H7 (cell line): ENCODE measurements at regions not wholly inside any gene's neighbourhood (a gene's known extent, or its start where the extent isn't known, plus 50 kb on each side); places are given as distances from the start of the nearest gene placed in this dataset.
"Not testable (repeated sequence)": the region's sequence is repeated elsewhere in the genome, so short reads cannot be mapped to it uniquely, and the experiment has no call there.

Experiments
- DNase-seq: peaks from one replicate; pipeline ENCODE4 v3.0.0; 2012
- H3K27me3 ChIP-seq: 2 replicates; pipeline ENCODE4 v1.6.0; 2011; ENCODE audit warnings: mild to moderate bottlenecking, low read length; ENCODE audit not compliant: control insufficient read depth, insufficient read depth
- H3K36me3 ChIP-seq: replicated peaks from 2 replicates; pipeline ENCODE4 v1.5.1; 2011; ENCODE audit warnings: low read length; ENCODE audit not compliant: control insufficient read depth, insufficient read depth
- H3K4me3 ChIP-seq: 2 replicates; pipeline ENCODE4 v1.5.1; 2011; ENCODE audit warnings: low read depth, mild to moderate bottlenecking, control low read depth, low read length, moderate library complexity; ENCODE audit not compliant: insufficient read depth

DNA sequence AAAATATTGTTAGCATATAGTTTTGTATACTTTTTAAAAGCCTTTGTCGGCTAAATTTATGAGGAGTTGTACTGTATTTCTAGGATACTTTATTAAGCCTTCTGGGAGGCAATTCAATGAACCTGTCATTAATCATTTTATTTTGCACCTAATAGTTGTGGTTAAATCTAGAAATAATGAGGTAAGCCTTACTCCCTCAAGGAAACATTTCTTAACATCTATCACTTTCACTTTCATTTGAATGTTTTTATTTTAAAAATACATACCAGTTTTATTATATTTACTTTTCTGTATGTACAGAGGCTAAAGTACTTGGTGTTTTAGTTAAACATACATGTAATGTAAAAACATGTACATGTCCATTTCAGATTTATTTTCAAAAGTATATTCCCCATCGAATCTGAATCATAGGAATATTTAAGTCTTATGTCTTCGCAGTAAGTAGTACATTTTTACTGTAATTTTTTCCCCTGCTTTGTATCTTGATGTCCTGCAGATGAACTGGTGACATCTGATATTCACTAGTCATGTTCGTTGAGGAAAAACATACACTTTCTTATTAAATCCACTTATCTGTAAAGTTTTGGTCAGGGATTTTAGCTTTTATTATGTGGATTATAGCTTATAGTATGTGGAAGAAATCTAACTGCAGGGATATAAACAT, 82.8 kb downstream of the DISP1 start:
- no peak for DNase-seq
- H3K36me3 ChIP-seq, result no peaks in the 10 kb centered on the region
- H3K27me3 ChIP-seq, result no peaks in the 10 kb centered on the region
- no peak overlapping the region for H3K4me3 ChIP-seq

DNA sequence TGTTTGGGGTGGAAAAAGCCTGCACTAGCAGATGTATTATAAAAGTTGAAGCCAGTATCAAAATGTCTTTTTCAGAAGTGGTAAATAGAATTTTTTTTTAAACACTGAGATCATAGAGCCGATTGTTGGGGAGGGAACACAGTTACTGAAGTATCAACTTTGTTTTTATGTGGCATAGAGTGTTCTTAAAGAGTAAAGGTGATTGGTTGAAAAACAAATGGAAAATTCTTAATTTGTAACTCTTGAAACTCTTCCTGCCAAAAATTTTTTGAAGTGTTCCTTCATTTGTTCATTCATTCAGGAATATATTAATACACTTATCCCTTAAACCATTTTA, 83.3 kb downstream of the DISP1 start:
- Histone ChIP-seq H3K27me3 (no peaks in the 10 kb centered on the region), H3K36me3 (no peaks in the 10 kb centered on the region), H3K4me3 (no peak overlapping the region)
- no peak for DNase-seq

DNA sequence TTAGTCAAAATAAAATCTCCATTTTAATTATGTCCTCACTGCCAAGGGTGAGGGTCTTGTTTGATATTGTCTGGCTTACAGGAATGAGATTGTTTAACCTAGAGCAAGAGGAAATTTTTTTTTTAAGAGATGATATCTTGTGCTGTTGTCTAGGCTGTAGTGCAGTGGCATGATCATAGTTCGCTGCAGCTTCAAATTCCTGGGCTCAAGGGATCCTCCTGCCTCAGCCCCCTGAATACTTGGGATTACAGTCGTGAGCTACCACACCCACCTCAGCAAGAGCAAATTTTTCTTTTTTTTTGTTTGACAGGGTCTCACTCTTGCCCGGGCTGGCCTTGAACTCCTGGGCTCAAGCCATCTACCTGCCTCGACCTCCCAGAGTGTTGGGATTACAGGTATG, 84.6 kb downstream of the DISP1 start:
- H3K4me3 ChIP-seq, result no peak overlapping the region
- no peaks in the 10 kb centered on the region for H3K36me3 ChIP-seq
- no peak for DNase-seq
- no peaks in the 10 kb centered on the region for H3K27me3 ChIP-seq

DNA sequence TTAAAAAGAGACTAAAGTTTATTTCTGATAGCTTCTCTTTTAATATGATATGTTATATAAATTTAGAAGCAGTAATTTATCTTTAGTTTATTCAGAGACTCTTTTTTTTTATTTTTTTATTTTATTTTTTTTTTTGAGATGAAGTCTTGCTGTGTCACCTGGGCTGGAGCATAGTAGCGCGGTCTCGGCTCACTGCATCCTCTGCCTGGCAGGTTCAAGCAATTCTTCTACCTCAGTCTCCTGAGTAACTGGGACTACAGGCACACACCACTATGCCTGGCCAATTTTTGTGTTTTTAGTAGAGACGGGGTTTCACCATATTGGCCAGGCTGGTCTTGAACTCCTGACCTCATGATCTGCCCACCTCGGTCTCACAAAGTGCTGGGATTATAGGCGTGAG, 89.6 kb downstream of the DISP1 start:
- Histone ChIP-seq H3K36me3 (no peaks in the 10 kb centered on the region), H3K4me3 (no peak overlapping the region), H3K27me3 (no peaks in the 10 kb centered on the region)
- no peak for DNase-seq

DNA sequence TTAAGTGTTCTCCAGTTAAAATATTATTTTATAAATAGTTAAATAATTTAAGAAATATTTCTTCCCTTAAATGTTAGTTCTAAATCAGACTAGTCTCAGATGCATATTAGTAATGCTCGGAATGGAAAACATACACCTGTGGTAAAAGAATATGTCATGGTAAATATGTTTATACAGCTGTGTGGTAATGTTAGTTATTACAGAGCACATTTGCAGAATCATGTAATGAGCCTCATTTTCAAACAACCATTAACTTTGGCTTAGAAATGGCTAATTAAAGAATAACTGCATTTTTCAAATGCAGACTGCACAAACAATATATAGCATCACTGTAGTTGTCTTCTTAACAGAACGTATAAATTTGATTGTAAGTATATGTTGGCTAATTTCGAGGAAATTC, 90.3 kb downstream of the DISP1 start:
- no peaks in the 10 kb centered on the region for H3K27me3 ChIP-seq
- no peak overlapping the region for H3K4me3 ChIP-seq
- no peaks in the 10 kb centered on the region for H3K36me3 ChIP-seq
- DNase-seq, result no peak

DNA sequence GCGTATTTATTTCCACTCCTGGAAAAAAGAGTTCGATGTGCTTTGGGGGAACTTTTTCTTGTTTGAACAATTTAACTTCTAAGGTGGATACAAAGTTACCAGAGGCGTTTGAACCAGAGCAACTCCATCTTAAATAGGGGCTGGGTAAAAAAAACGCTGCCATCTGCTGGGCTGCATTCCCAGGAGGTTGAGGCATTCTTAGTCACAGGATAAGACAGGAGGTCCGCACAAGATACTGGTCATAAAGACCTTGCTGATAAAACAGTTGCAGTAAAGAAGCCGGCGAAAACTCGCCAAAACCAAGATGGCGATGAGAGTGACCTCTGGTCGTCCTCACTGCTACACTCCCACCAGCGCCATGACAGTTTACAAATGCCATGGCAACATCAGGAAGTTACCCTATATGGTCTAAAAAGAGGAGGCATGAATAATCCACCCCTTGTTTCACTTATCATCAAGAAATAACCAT, 91.5 kb downstream of the DISP1 start:
- H3K36me3 ChIP-seq, H3K27me3 ChIP-seq, DNase-seq, H3K4me3 ChIP-seq: not testable (repeated sequence)

DNA sequence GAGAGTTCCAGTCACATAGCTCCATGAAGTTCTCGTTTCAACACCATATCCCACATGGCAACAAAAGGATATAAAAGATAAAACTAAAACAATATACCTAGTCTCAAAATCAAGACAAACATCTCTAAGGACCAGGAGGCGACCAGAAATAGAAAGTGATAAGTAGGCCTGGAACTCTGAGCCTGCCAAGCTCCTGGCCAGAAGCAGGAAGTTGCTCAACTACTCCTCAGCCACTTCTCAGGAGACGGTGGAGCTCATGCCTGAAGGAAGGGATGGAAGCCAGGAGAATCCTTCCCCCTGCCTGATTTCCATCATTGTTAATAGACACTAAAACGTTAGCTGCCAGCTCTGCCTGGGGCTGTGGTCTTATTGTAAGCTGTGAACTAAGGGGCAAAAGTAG, 94.7 kb downstream of the DISP1 start:
- H3K36me3 ChIP-seq, result no peaks in the 10 kb centered on the region
- DNase-seq, result no peak
- no peak overlapping the region for H3K4me3 ChIP-seq
- no peaks in the 10 kb centered on the region for H3K27me3 ChIP-seq

DNA sequence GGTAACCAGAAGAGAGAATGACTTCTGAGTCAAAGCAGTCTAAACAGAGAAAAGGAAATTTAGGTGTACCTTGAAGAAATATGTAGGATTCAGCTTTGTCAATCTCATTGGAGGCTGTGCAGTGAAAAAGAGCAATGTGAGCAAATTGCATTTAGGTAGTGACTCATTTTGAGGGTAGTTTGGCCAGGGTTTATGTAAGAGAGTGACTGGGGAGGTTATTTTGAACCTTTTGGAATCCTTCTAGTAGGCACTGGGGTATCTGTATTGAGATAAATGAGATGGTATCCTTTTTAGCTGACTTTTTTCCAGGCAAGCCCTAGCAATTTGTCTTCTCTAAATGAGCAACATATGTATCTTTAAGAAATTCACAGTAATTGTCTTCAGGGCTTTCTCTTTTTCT, 95.9 kb downstream of the DISP1 start:
- DNase-seq, result no peak
- H3K36me3 ChIP-seq, result no peaks in the 10 kb centered on the region
- H3K27me3 ChIP-seq, result no peaks in the 10 kb centered on the region
- H3K4me3 ChIP-seq, result no peak overlapping the region

DNA sequence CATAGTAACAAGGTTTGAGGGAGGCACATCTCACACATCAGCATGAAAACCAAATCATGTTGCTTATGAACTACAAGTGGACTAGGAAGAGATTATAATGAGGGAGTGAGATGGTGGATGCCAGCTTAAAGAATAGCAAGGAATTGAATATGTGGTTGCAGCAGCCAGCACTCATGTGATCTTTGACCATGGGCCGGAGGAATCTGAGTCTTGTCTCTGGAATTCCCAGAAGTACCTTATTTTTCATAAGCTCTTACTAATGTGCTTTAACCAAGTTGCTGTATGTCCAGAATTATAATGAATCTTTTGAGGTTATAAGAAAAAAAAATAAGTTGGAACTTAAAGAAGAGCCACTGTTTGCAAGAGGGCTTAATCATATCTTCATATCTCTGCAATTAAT, 97.0 kb downstream of the DISP1 start:
- Histone ChIP-seq H3K4me3 (no peak overlapping the region), H3K27me3 (no peaks in the 10 kb centered on the region), H3K36me3 (no peaks in the 10 kb centered on the region)
- DNase-seq, result no peak

DNA sequence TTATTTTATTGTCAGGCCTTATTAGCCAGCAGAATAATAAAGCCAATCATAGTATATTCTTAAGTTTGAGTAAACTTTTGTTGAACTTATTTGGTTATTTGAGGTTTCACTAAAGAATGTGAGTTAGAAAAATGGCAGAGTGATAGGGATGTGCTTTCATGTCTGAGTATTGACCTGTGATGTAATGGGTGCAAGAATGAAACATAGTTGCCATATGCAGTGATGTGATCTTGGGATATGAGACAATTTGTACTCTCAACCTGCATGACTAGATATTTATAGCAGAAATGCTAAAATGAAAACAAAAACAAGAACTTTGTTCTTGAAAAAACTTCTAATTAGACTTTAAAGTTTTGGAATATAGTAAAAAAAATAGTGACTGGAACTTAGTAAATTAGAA, 97.9 kb downstream of the DISP1 start:
- H3K36me3 ChIP-seq, result no peaks in the 10 kb centered on the region
- H3K27me3 ChIP-seq, result no peaks in the 10 kb centered on the region
- H3K4me3 ChIP-seq, result no peak overlapping the region
- no peak for DNase-seq

DNA sequence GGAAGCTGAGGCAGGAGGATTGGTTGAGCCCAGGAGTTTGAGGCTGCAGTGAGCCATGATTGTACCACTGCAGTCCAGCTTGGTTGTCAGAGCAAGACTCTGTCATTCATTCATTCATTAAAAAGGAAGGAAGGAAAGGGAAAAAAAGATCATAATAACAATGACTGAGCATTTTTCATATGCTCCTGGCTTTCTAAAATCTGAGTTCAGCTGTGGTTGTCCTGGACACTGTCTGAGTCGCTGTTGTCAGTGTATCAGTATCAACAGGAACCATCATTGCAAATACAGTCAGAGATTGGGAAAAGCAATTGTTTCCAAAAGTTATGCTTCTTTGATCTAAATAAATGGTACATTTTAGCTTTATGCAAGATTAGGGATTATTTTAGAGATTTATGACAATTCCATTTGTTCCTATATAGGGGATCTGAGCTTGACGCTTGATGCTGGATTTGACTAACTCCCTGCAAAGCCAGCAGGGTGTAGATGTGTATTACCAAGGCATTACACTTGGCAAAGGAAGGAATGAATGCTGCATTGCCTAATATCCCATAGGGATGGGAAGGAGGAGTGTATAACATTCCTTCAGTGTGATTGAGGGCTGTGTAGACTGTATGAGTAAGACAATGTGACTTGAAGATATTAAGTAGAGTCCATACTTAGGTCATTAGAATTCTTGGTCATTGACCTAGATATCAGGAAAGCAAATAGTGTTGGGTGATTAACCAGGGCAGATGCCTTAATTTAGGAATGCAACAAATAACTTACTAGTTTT, 100.2 kb downstream of the DISP1 start:
- H3K36me3 ChIP-seq, result no peaks in the 10 kb centered on the region
- DNase-seq, result no peak
- H3K4me3 ChIP-seq, result no peak overlapping the region
- H3K27me3 ChIP-seq, result no peaks in the 10 kb centered on the region

DNA sequence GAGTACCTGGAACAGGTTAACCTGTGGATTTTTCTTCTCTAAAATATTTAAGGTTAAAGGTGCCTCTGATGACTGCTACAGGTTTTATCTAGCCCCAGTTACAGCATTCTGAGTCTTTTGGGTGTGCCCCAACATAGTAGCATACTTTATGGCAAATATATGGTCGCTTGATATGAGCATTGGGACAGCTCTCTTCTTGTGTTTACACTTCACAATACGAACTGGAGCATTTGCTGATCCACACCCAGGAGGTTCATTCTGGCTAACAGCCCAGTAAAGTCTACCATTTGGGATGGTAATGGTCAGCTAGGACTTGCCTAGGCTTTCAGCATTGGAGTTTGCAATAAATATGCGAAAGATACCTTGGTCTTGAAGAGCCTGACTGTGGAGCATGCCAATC, 101.3 kb downstream of the DISP1 start:
- H3K27me3 ChIP-seq, result no peaks in the 10 kb centered on the region
- H3K36me3 ChIP-seq, result no peaks in the 10 kb centered on the region
- no peak for DNase-seq
- no peak overlapping the region for H3K4me3 ChIP-seq

DNA sequence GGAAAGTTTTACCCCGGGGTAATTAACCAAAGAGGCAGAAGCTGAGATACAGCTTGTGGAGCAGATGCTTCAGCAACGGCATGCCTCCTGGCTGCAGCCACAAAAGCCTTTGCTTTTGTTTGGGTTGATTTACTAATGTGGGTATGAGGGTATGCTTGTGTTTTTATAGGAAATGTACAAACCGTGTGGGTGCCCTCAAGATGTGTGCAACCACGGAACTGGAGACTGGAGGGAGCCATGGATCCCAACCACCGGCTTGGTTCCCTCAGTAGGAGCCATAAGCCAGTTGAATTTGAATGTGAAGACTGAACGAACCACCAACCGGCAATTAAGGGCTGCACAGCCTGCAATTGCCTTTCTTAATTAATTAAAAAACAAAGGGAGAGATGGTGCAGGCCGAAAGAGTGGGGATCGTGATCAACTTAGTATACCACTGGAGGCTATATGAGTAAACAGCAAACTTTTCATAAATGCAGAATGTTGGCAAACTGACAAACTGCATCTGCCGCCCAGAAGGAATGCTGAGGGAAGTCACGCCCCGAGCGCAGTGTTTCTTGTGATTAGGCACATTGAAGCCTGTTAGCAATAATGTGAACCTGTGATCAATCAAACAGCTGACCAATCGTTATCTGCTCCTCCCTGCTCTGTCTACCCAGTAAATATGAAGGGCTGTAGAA, 104.1 kb downstream of the DISP1 start:
- no peak overlapping the region for H3K4me3 ChIP-seq
- no peaks in the 10 kb centered on the region for H3K36me3 ChIP-seq
- H3K27me3 ChIP-seq, result no peaks in the 10 kb centered on the region
- DNase-seq, result no peak

DNA sequence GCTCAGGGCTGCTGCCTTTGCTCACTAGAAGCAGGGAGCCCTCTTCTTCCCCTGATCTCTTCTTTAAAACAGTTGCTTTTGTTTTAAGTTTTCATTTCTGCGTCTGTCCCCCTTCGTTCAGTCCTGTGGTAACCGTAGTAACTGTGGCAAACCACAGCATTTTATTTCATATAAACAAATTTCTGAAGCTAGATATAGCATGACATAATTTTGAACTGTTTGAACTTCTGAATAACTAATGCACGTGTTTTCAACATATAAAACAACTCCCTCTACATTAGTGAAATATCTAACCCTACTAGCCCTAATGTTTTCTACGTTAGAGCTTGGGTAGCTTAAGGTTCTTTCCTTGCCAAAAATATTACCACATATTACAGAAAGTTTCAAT, 104.6 kb downstream of the DISP1 start:
- DNase-seq, result no peak
- no peak overlapping the region for H3K4me3 ChIP-seq
- H3K36me3 ChIP-seq, result no peaks in the 10 kb centered on the region
- H3K27me3 ChIP-seq, result no peaks in the 10 kb centered on the region

DNA sequence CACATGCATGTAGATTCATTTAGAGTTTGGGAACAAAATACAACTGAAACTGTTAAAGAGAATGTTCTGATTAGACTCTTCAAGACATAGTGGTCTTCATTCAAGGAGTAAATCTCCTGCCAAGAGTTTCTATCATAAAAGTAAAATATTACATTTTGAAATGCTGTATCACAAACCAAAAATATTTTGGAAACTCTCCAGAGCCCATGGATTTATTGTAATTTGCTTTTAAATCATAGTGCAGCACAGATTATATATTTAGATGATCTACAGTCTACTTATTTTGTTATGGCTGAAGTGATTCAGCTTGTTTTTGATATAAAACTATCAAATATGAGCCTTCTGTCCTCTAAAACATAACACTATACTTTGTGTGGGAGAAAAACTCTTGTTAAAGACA, 105.3 kb downstream of the DISP1 start:
- no peak for DNase-seq
- Histone ChIP-seq H3K27me3 (no peaks in the 10 kb centered on the region), H3K4me3 (no peak overlapping the region), H3K36me3 (no peaks in the 10 kb centered on the region)
